ENCODE measurements at regions not wholly inside any gene's neighbourhood (a gene's known extent, or its start where the extent isn't known, plus 50 kb on each side); places are given as distances from the start of the nearest gene placed in this dataset.

- no peak for TF ChIP-seq ZNF274 (IDR thresholded peaks at IDR 0.05; ENCODE audit: low read depth, low read length)
- H3K4me3 ChIP-seq (ENCODE audit: low read length), result no peak overlapping the region
Observed at GRCh38 chr5:167723254-167723871, 568.1 kb upstream of the WWC1 start.

GRCh38 chr5:167725264-167725663 lies 566.2 kb upstream of the WWC1 start:
- TF ChIP-seq ZNF274 (IDR thresholded peaks at IDR 0.05; ENCODE audit: low read depth, low read length), result no peak
- H3K4me3 ChIP-seq (ENCODE audit: low read length), result no peak overlapping the region

GRCh38 chr5:167725741-167726140 lies 565.7 kb upstream of the WWC1 start:
- TF ChIP-seq ZNF274 (IDR thresholded peaks at IDR 0.05; ENCODE audit: low read depth, low read length), result no peak

GRCh38 chr5:167726642-167727041 lies 564.8 kb upstream of the WWC1 start:
- TF ChIP-seq ZNF274 (IDR thresholded peaks at IDR 0.05; ENCODE audit: low read depth, low read length), result no peak
- H3K4me3 ChIP-seq (ENCODE audit: low read length), result no peak overlapping the region

More at GRCh38 chr5:167725741-167726140, 565.7 kb upstream of the WWC1 start:
- H3K4me3 ChIP-seq (ENCODE audit: low read length), result no peak overlapping the region

- TF ChIP-seq ZNF274 (IDR thresholded peaks at IDR 0.05; ENCODE audit: low read depth, low read length), result no peak
- no peak overlapping the region for H3K4me3 ChIP-seq (ENCODE audit: low read length)
Observed at GRCh38 chr5:167730121-167730520, 561.3 kb upstream of the WWC1 start.

- no peak overlapping the region for H3K4me3 ChIP-seq (ENCODE audit: low read length)
- no peak for TF ChIP-seq ZNF274 (IDR thresholded peaks at IDR 0.05; ENCODE audit: low read depth, low read length)
Observed at GRCh38 chr5:167730656-167731055, 560.8 kb upstream of the WWC1 start.

GRCh38 chr5:167731951-167732350 lies 559.5 kb upstream of the WWC1 start:
- no peak for TF ChIP-seq ZNF274 (IDR thresholded peaks at IDR 0.05; ENCODE audit: low read depth, low read length)
- no peak overlapping the region for H3K4me3 ChIP-seq (ENCODE audit: low read length)

GRCh38 chr5:167732499-167732898 lies 558.9 kb upstream of the WWC1 start:
- no peak for TF ChIP-seq ZNF274 (IDR thresholded peaks at IDR 0.05; ENCODE audit: low read depth, low read length)
- no peak overlapping the region for H3K4me3 ChIP-seq (ENCODE audit: low read length)

GRCh38 chr5:167736992-167737391 lies 554.5 kb upstream of the WWC1 start:
- no peak for TF ChIP-seq ZNF274 (IDR thresholded peaks at IDR 0.05; ENCODE audit: low read depth, low read length)
- no peak overlapping the region for H3K4me3 ChIP-seq (ENCODE audit: low read length)

- TF ChIP-seq ZNF274 (IDR thresholded peaks at IDR 0.05; ENCODE audit: low read depth, low read length), result no peak
- no peak overlapping the region for H3K4me3 ChIP-seq (ENCODE audit: low read length)
Observed at GRCh38 chr5:167743695-167744464, 547.6 kb upstream of the WWC1 start.

- TF ChIP-seq ZNF274 (IDR thresholded peaks at IDR 0.05; ENCODE audit: low read depth, low read length), result no peak
- H3K4me3 ChIP-seq (ENCODE audit: low read length), result no peak overlapping the region
Observed at GRCh38 chr5:167745868-167746267, 545.6 kb upstream of the WWC1 start.

GRCh38 chr5:167750586-167750985 lies 540.9 kb upstream of the WWC1 start:
- TF ChIP-seq ZNF274 (IDR thresholded peaks at IDR 0.05; ENCODE audit: low read depth, low read length), result no peak
- no peak overlapping the region for H3K4me3 ChIP-seq (ENCODE audit: low read length)

- H3K4me3 ChIP-seq (ENCODE audit: low read length), result no peak overlapping the region
- TF ChIP-seq ZNF274 (IDR thresholded peaks at IDR 0.05; ENCODE audit: low read depth, low read length), result no peak
Observed at GRCh38 chr5:167752936-167753335, 538.5 kb upstream of the WWC1 start.

- TF ChIP-seq ZNF274 (IDR thresholded peaks at IDR 0.05; ENCODE audit: low read depth, low read length), result no peak
- H3K4me3 ChIP-seq (ENCODE audit: low read length), result no peak overlapping the region
Observed at GRCh38 chr5:167753725-167754490, 537.5 kb upstream of the WWC1 start.
